NCI-H2196 (cell line): ENCODE measurements at regions not wholly inside any gene's neighbourhood (a gene's known extent, or its start where the extent isn't known, plus 50 kb on each side); places are given as distances from the start of the nearest gene placed in this dataset.

ENCODE experiments used
- DNase-seq: peaks from one replicate; lab custom pipeline; 2025; ENCODE audit not compliant: unreplicated experiment; lab: John Stamatoyannopoulos, UW

DNA sequence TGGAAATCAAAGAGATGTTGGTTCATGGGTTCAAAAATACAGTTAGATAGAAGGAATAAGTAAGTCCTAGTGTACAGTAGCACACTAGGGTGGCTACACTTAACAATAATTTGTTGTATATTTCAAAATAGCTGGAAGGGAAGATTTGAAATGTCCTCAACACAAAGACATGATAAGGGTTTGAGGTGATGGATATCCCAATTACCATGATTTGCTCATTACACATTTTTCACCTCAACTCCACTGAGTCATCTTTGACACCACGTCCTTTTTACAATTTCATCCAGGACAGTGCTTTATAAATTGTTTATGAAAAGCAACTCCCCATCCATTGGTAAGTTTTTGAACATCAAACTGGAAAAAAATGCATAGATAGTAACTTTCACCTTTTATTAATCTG, 208.3 kb downstream of the ZC3H11B start:
- DNase-seq: no peak

DNA sequence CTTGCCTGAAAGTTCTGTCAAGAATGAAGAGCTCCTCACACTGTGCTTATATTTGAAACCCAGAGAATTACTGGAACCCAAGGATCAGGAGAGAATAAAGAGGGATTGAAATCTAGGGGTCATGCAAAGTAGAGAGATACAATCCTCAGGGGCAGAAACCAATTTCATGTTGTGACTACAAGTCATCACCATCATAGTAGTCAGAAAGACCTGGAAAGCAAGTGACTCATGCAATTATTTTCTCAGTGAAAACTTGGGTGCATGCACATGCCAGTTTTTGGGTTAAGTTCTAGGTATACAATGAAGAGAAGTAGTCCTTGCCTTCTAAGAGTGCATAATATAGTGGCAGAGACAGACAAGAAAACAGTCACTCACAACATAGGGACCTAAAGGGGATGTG, 210.0 kb downstream of the ZC3H11B start:
- no peak for DNase-seq

DNA sequence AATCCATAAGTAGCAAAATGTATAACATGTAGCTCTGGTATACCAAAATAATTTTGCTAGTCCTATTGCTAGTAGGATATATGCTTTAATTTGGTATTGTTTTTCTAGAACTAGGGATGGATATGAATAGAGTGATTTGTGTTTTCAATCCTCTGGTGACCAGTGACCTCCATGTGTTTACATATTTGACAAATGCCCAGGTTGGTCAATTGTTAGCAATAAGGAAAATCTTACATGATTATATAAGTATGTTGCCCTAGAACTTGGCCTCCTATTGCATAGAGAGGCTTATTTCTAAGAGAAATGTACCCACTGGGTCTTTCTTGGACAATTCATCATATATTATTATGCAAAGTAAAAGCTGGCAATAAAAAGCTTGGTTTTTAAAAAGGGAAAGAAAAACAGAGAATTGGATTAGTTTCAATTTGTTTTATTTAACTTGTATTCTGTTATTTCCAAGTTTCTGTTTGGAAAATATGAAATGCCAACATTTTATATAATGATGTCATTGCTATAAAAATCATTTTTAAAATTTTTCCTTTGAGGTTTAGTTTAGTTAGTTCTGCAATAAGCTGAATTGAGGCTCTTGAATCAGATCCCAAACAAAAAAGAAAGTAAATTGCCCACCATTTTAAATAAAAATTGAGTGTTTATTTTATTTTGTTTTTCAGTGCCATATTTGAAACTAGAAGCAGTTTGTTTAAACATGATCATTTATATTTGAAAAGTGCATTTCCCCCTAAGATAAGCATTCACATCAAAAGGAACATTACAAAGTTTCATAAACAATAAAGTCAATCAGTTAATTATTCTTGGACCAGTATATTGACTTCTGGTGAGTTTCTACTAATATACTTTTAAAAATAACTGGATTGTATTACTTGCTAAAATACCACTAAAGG, 210.9 kb downstream of the ZC3H11B start:
- DNase-seq: no peak

DNA sequence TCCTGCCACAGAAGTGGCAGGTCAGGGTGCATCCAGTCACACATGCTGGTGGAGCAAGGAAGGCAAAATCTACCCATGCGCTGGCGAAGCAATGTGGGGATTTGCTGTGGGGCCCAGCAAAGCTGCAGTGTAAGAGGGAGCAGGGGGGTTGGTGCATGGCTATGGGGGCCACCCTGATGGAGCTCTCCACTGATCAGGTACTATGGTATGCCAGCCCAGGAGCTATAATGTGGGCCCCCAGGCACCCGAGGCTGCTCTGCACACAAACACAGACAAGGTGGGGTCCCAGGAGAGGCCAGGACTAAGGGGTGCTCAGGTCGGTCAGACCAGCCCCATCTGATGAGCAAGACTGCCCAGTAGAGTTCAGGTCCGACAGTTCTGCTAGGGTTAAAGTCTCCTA, 213.5 kb downstream of the ZC3H11B start:
- no peak for DNase-seq

DNA sequence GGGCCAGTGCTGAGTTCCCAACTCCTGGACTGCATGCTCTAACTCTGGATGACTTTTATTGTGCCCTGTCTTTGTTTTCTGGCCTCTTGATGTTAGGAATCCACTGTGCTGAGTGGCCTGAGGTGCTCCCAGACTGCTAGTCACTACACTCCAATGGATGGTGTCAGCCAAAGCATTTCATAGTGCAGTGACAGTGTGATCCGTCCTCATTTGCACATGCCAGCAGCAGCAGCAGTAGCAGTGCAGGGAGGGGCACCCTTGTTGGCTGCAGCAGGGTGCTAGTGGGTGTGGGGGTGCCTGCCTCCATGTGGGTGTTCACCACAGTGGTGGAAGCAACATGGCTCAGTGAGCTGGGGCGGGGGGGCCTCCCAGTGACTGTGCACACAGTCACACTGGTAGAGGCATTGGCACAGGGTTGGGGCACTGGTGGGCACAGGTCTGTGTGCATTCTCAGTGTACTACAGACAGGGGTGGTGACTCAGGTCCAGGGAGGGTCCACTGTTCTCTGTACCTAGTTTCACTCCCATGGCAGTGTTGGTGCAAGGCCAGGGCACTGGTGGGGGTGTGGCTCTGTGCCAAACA, 214.0 kb downstream of the ZC3H11B start:
- DNase-seq: no peak

DNA sequence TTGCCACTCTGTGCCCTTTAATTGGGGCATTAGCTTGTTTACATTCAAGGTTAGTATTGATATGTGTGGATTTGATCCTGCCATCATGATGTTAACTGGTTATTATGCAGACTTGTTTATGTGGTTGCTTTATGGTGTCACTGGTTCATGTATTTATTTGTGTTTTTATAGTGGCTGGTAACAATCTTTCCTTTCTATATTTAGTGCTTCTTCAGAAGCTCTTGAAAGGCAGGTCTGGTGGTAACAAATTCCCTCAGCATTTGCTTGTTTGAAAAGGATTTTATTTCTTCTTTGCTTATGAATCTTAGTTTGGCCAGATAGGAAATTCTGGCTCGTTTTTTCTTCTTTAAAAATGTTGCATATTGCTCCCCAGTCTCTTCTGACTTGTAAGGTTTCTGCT, 215.4 kb downstream of the ZC3H11B start:
- no peak for DNase-seq

DNA sequence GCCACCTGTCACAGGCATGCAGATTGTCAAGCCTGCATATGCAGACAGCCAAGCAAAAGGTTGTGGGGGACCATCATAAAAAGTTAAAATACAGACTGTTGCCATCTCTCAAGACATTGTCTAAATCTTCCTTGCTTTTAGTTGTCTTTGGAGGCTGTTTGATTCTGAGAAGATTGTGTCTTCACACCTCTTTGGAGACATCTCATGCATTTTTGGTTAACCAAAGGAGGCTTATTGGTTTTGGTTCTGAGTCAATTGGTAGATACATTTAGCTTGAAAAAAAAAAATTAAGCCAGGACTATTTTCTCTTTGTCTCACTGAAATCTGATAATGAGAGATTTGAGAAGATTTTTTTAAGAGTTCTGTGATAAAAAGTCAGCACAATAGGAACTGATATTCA, 217.6 kb downstream of the LYPLAL1 start:
- no peak for DNase-seq

DNA sequence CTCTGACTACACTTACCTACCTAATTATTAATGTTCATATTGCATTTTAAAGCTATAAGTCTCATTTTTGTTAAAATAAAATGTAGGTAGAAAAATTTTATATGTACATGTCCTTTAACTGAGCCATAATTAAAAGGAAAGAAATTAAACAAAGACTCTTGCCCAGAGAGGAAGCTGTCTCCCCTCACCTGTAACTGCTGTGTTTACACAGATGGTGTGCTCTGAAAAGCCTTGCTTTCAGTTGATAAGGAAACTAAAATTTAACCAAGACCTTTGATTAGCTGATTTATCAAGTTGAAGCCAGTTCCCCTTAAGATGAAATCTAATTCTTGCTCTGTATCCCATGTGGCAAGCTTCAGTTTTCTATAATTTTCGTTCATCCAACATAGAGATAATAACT, 213.5 kb downstream of the LYPLAL1 start:
- peak; percentile 24 for DNase-seq

DNA sequence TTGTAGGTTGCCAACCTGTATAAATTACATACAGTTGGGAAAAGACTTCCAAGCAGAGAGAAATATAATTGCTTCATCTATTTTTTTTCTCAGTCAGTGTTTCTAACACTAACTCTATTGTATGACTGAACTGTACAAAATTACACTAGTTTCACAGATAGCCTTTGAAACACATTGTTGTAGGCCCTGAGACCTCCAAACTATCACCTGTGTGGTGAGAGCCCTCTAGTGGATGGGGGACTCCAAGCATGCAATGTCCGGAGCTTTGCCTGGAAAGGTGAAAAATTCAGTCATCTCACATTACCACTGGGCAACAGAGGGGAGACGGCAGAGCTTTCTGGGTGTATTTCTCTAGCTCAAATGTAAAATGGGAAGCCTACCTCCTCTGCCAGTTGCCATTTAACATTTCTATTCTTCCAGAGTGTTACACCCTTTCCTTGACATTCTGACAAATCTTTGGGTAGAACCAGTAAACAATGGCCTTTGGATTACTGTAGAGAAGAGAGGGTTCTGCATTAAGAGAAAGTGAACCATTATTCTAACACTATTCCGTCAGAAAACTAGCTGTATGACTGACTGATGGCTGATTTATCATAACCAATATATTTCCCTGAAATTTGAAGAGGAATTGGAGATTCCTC, 212.2 kb downstream of the LYPLAL1 start:
- peak; percentile 38 for DNase-seq

DNA sequence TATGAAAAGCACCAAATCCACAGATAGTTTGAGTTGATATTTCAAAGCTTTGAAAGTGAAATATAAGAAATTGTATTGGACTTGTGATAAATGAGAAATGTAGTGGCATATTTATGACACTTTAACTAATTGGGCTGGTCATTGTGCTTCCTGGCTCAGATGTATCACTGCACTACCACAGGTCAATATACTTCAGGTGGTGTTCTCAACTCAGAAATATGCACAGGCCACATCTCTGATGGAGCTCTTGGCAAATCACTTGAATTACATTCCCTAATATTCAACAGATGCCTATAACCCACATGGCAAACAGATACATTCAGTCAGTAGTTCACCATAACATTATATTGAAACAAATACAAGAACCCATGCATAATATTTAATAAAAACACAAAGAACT, 209.6 kb downstream of the LYPLAL1 start:
- DNase-seq: no peak

DNA sequence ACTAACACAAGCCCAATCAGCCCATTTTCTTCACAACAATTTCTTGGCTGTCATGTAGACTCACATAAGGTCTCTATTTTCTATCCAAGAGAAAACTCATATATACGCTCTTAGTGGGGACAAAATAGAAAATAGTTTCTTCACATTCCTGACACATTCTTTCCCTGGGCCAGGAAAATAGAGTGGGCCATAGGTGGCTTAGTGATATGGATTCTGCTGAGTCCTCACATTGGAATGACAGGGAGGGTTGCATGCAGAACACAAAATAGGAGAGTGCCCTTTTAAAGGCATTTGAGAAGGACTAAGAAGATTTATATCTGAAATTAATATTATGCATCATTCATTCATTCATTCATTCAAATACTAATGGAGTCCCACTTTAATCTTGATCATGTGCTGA, 207.7 kb downstream of the LYPLAL1 start:
- DNase-seq: no peak

DNA sequence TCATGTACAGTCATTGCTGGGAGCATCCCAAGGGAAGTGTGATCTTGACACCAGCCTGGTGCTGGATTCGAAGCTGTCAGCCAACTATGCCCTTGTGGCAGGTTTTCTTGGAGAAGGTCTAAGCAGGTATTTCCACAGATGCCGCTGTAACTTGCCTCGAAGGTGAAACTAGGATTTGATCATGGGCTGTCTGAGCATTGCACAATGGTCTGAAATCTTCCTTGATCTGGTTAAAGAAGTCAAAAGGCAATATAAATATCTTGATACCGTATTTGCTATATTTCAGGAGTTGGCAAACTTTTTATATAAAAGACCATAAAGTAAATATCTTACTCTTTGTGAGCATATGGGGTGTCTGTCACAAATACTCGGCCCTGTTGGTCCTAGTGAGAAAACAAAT, 206.8 kb downstream of the LYPLAL1 start:
- no peak for DNase-seq

DNA sequence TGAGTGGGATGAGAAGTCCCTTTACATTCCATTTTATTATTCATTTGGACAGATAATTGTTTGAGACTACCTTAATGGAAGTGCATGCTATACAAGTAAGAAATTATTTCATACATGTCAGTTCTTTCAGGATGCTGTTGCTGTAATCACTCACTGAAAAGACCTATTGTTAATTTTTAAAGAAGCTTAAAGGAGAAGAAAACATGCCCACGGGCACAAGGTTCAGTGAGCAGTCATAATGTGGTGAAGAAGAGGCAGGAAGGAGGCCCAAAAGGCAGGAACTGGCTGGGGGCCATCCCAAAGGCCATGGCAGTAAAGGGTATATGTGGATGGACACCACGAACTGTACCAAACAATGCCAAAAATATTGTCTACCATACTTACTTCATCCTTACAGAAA, 206.0 kb downstream of the LYPLAL1 start:
- DNase-seq: no peak

DNA sequence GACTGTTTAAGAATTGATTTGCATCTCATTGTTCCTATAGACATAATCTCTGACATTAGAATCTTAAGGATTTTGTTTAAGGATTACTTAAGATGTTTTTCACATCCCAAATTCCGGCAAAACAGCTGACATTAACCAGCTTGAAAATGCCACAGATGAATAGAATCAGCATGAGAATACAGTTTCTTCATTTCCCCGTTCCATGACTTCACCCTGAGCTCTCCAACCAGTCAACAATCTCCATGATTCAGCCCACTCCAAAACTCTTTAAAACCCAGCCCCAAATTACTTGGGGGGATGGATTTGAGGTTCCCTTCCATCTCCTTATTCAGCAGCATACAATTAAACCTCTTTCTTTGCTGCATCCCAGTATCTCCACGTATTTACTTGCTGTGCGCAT, 201.0 kb downstream of the LYPLAL1 start:
- no peak for DNase-seq

DNA sequence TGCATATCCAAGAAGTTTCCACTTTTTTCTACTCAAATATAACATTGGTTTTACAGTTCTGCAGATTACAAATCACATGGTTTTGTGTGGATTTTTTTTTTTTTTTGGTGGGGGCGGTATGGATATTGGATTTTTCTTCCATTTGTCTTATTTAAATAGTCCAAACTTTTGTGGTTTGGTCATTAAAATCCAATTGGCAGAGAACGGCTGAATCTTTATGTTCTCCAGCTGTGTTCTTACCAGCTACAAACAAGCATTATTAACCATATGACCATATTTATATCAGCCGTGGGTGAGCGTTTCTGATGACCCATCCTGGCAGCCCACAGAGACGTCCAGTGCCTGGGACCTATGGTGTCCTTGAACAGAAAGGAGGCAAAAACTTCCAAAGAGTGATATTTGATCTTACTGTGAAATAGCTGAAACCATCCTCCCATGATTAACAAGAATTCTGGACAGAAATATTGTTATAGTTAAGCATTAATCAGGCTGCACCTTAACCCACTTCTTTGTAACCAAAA, 200.4 kb downstream of the LYPLAL1 start:
- DNase-seq: no peak

DNA sequence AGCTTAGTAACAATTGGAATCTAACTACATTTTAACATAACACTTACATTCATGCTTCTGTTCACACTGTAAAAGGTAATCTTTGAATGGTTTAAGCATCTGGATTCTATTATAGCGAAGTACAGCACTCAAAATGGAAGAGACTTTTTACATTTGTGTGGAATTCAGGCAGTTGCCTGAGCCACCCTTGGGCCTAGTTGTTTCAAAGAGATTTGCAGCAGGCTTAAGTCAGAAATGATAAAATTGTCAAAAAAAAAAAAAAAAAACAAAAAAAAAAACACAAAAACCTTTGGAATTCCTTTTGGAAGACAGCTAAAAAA, 199.9 kb downstream of the LYPLAL1 start:
- DNase-seq: no peak

DNA sequence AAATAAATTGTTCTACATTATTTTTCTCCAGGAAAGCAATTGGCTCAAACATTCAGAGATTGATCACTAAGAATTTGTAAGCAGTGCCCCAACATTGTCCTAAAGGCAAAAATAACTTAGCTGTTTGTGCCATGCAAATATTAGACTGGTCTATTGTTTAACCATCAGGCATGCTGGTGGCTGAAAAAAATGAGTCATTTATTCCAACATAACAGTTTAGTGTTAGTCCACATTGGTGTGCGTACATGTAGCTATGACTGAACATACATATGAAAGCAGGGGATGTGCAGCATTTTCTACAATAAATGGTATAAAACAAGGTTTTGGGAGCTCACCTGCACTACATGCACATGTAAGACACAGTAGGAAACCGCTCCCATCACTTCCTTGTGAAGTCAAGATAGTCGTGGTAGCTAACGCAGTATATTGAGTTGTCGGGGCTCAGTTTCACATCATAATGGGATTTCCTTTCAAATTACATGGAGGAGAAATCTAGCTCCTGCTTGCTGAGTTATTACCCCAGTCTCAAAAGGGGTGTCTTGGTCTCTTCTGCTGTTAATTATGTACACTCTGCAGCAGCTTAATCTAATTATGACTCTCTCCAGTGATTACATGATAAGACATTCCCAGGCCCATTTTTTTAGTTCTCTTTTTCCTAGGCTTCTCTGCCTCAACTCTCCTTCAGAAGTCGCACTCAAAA, 199.4 kb downstream of the LYPLAL1 start:
- DNase-seq: no peak

DNA sequence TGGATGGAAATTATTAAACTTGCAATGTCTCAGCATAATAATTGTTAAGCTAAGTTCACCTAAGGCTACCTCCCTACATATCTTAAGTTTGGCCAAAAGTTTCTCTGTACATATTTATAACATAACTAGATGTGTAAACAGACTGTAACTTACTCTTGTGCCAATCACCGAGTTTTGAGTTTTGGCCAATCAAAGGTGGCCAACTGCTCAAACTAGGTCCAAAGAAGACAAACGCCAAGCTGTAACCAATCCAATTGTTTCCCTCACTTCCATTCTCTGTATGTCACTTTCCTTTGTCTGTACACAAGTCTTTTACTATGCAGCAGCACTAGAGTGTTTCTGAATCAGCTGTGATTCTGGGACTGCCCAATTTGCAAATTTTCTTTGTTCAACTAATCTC, 197.8 kb downstream of the LYPLAL1 start:
- no peak for DNase-seq

DNA sequence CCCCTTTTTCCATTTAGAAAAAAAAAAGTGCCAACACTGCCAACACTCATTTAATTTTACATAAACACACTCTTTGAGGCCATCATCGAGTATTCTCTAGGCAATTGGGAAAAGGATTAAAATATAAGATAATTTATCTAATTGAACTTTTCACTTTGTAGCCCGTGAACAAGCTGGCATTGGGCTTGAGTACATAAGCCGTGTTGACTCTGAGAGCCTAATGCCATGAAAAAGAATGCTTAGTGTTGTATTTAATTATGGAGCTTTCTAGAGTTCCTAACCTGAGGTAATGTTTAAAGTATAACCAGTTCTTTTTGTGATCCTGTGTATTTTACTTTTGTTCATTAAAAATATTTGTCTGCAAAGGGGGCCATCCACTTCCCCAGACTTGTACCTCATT, 193.8 kb downstream of the LYPLAL1 start:
- DNase-seq: no peak

DNA sequence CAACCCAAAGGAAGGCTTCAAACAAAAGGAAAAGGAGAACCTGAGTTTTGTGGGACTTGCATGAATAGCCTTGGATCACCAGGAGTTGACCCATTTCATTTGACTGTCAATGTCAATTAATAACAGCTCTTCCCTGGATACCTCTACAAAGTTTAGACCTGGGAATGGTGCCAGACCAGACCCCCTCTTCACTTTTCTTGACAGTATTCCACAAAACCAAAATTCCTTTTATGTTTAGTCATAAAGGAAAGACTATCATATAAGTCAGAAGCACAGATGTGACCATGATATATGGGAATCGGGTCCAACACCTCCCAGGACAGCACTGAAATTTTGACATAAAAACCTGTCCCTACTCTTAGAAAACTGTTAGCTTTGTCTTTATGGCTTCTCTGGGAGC, 191.8 kb downstream of the LYPLAL1 start:
- DNase-seq: no peak

DNA sequence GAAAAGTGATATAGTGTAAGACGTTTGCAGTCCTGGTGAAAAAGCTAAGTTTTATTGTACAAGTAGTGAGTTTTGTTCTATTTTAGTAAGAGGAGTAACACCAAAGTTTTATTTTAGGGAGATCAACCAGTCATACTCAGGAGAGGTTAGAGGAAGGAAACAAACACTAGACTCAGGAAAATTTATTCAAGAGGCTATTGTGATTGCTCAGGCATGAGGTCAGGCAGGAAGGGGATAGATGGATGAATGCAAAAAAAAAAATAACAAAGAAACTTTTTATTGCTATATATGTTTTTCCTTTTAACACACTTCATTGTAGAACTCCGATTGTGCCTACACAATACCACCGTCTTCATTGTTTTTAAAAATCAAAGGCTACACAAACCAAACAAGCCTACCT, 189.0 kb downstream of the LYPLAL1 start:
- no peak for DNase-seq

DNA sequence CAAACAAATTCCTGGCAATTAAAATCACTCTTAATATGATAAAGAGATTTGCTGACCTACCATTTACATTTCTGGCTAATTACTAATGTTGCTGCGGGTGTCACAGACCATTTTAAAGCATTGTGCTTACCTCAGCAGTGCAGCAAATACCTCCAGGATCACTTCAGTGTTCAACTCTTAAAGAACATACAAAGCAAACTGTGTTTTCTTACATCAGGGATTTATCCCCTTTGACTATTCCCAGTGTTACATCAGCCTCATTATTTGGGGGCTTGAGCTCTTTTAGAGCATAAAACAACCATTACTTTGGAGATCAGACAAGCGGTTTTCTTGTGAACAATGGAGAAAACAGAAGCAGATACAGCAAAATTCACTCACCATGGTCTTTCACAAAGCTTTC, 185.4 kb downstream of the LYPLAL1 start:
- DNase-seq: no peak
